Activated naive CD4-positive, alpha-beta T cell treated with anti-CD3 and anti-CD28 coated beads, Interleukin-2, amount 50 U/mL, for 16 hours (primary cell): ENCODE measurements at regions not wholly inside any gene's neighbourhood (a gene's known extent, or its start where the extent isn't known, plus 50 kb on each side); places are given as distances from the start of the nearest gene placed in this dataset.
"Not testable (repeated sequence)": the region's sequence is repeated elsewhere in the genome, so short reads cannot be mapped to it uniquely, and the experiment has no call there.

ENCODE experiments used
- DNase-seq: peaks from one replicate; pipeline ENCODE4 v3.0.0-alpha.2; 2020

DNA sequence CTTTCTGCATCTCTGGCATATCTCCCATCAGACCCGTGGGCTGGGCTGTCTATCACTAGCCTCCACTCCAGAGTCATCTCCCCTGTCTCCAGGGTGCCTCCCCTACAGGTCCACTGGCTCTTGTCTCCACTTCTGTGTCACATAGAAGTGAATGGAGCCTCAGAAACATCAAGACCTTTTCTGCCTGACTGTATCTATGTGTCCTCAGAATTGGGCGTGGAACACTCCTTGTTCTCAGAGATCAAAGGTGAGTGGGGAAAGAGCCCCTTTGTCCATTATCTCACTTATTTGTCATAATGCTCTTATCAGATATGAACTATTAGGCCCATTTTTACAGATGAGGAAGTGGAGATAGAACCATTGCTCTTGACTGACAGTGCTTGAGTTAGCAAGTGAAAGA lies 211.0 kb downstream of the CYRIA start:
- DNase-seq, result no peak

DNA sequence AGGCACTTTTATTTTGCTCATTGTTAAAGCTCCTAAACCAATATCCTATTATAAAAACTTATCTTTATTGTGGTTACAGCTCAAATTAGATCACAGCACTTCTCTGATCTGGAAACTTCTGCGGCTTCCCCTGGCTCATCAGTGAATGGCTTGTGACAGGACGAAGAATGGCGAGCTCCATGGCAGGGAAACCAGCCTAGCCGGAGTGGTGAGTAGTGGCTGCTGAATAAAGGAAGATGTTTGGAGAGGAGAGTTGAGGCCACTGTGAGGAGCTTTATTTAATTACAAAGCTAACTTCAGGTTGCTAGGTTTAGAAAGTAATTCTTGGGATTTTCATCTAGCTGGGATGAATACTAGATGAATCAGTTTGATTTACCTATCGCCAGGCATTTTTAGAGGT lies 213.5 kb downstream of the CYRIA start:
- no peak for DNase-seq

DNA sequence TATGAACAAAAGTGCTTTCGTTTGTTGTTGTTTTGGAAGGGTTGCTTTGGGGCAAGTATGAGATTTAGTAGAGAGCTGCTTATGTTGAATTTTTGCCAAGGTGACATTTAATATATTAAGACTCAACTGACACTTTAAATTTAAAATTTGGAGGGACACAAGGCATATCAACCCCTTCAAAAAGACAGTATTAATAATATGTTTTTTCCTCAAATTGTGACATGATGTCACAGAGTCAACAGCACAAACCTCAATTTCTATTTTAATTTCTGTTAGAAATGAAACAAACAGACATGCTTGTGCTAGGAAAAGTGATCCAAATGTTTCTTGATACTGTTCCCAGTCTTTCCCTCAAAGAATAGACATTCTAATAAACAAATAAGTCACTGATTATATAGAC lies 218.9 kb downstream of the CYRIA start:
- DNase-seq, result no peak

DNA sequence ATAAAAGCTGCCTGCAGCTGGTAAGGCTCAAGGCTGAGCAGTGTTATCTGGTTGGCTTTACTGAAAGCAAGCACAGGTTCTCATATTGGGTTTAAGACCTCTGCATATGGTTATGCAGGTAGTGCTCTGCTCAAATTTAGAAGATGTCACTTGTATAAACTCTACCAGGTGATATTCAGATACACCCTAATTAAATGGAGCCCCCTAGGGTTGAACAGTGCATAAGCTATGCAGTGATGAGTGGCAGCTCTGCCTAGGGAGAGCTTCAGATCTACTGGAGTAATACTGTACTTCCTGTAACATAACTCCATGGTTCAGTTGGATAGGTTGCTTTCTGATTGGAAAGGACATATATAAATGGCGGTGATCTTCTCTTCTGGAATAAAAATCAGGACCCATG lies 222.7 kb downstream of the CYRIA start:
- DNase-seq, result no peak

DNA sequence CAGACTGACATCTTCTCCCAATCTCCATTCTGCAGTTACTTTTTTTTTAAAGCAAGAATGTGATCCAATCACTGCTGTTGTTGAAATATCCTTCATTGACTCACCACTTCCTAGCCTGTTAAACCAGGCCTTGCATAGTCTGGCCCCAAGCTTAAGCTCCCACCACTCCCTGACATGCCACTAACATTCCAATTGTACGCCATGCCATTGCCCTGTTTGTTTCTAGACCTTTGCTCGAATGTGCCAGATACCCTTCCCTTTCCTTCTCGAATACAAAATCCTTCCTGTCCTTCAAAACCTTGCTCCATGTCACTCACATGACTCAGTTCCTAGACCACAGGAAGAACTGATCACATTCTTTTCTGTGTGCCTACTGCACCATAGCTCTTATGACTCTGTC lies 224.2 kb downstream of the CYRIA start:
- DNase-seq, result no peak

DNA sequence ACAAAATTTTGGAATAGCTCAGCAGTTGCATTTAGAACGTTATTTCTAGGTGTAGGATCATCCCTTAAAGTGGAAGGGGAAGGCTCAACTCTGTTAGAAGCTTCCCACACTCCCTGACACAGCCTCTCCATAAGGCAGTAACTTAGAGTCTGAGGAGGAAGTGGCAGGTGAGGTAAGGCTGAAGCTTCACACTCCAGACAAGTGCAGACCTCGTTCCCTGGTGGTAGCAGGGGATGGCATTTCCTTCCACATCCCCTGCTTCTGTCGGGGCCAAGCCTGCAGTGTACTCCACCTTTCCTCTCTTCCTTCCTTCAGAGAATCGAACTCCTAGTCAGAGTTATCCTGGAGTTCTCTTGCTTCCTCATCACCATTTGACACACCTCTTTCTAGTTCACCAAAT lies 224.7 kb downstream of the CYRIA start:
- DNase-seq, result no peak

DNA sequence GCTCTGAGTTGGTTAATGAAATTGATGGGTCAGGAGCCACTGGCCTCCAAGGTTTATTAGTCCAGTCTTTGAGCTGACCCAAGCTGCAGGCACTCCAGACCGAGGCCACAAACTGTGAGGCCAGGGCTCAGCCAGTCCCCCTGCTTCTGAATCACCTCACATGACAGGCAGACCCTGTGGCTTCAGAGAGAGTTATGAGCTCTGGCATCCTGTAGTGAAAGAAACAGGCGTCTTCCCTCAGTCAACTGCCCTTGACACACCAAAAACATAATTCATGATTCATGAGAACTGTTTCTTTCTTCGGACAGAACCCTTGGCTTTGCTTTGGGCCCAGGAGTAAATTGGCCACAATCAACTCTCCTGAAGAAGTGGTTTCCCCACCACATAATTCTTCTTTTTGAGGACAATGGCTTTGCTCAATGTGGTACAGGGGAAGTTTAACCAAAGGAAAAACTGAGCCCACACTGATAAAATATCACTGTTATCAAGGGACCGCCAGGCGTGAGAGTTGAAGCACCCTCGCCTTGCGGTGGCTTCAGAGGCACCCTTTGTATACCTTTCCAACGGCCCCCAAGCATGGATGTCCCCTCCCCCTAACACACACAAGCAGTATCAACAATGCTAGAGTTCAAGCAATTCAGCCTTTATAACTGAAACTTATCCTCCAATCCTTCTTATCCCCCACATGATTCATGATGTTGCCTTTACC lies 226.9 kb downstream of the CYRIA start:
- DNase-seq, result no peak

DNA sequence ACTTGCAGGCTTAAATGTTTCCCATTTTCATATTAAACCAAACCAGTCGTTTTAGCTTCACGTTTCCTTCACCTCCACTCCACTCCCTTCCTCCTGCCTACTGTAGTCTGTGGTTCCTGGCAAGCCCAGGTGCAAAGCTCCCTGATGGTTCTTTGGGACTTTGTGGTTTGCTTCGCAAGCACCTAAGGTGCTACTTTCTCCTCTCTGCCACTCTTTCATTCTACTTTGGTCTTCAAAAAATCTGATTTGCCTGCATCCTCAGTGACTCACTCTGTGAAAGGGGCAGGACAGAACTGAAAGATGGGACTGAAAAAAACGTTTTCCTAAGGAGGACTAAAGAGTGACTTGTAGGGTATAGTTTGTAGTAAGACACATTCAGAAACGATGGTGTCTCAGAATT lies 228.4 kb downstream of the CYRIA start:
- no peak for DNase-seq

DNA sequence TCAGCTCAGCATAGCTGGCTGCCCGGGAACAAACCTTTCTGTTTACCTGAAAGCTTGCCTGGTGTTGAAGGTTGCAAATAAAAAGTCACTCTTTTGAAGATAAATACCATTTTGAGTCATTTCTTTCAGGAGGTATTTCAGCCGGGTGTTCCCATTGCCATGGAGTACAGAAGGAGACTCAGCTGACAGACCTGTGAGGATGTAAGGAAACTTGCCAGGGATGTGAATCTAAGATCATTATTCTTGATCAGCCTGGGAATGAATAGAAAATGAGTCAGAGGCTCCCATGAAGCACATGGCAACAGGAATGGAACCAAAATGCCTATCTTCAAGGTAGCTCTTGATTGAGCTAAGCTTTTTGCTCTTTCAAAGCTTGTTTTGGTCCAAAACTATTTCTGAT lies 231.2 kb downstream of the CYRIA start:
- DNase-seq, result no peak

DNA sequence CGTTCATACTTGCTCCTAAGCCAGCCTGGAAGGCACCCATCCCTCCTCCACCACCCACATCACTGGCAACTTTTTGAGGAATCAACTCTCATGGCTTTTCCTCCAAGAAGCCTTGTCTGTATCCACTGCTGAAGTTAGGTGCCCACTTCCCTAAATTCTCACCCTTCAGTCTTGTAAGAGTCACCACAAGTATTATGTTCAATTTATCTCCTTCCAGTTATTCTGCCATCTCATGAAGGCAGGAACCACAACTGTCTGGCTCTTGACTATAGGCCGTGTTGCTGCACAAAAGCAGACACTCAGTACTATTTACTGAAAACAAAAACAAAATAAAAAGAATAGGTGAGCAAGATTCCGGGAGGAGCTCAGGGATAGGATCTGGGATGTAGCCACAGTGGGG lies 234.8 kb downstream of the CYRIA start:
- DNase-seq, result no peak

DNA sequence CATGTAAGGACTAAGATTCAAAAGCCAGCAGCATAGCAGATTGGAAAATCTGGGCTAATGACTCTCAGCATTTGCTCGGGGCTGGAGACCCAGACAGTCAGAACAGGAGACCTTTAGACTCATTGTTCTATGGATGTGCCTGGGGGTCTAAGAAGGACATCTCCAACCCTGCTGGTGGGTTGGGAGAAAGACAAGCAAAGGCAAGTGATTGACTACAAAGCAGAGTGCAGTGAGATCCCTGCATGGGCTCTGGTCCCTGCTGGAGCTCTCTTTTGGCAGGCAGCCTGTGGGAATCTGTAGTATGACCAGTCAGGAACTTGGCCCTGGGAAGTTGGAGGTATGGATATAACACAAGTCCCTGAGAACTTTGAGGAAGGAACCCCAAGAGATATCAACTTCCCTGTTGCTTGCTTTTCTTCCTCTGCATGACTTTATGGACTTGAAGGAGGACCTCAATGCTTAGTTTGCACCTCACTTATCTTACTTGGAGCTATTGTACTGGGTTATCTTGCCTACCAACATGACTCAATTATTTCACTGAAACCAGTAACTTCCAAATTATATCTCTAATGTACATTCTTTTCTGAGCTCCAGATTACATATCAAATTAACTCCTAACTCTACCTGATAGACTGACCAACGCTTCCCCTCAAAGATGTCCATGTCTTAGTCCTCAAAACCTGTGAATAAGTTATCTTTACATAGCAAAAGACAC lies 236.0 kb downstream of the CYRIA start:
- no peak for DNase-seq

DNA sequence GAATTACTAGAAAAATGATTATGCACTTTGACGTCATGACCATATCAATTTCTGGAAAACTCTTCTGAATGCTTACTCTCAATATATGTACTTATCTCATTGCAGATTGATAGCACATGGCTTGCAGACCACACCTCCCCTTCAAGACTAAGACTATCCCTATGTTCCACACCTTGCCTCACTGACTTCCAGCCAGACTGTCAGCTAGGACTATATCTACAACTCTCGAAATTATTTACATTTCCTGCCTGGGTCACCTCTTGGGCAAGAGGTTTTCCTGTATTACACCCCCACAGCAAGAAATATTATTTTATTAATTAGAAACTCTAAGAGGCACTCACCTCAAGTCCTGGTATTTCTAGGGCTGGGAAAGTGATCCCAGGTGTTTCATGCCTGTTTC lies 236.6 kb downstream of the CYRIA start:
- DNase-seq, result no peak

DNA sequence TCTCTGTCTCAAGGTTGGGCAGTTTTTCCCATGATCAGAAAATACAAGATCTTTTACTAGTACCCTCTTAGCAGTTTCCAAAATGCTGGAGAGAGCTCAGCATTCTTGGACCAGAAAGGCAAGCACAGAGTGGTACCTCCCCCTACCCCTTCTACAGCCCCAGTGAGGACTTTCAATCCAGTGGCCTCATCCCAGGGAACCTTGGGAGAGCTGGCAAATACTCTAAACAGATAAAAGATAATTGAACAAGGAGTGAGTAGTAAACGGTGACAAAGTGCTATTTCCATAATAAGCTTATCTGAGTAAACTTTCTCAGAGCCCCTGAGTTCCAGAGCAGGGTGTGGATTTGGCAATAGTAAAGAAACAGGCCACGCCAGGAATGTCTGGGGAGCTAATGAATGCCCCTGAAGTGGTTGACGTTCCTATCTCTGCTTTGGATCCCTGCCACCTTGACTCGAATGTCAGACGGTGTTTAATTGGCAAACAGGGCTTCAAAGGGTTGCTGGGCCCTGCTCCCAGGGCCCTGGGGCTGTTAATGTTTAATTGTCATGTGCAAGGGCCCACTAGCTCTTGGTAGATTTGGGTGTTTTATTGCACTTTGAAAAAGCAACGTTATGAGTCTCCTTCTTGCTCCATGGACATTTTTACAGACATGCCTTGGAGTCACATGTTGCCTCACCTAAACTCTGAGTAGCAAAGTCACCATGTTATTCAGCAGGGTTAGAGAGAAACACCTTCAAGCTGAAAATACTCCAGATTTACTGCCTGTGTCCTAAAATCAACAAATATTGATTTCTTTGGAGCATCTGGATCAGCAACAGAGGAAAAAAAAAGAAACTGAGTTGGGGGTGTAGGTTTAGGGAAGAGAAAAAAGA lies 239.9 kb downstream of the CYRIA start:
- DNase-seq, result no peak

DNA sequence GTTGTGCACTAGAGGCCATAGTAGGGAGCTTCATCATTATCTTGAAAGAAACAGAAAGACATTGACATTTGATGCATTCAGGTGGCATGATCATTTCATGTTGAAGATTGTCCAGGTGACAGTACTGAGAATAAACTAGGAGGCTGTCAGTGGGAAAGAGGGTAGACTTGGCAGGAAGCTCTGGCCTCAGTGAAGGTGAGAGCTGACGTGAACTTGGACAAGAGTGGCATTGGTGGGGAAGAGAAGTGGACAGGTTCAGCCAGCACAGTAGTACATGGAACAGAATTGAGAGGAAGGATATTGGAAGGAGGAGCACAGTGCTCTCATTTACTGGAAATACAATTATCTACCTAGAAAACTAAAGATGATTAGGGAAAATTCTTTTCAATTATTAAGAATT lies 245.2 kb downstream of the CYRIA start:
- no peak for DNase-seq

DNA sequence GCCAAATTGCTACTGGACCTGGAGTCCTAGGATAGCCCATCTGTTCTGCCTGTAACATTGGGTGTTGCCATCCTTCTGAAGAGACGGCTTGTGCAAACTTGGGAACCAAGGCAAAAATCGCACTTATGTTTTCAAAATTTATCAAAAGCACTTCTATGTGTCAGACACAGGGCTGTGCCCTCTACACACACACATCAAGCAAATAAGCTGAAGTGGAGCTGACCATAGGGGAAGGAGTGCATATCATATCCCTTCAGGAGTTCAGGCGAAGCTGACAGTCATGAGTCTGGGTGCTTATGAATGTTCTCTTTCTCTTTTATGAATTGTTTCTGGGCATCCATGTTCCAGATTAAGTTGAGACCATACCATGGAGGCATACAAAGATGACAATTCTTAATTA lies 247.9 kb downstream of the CYRIA start:
- DNase-seq, result no peak

DNA sequence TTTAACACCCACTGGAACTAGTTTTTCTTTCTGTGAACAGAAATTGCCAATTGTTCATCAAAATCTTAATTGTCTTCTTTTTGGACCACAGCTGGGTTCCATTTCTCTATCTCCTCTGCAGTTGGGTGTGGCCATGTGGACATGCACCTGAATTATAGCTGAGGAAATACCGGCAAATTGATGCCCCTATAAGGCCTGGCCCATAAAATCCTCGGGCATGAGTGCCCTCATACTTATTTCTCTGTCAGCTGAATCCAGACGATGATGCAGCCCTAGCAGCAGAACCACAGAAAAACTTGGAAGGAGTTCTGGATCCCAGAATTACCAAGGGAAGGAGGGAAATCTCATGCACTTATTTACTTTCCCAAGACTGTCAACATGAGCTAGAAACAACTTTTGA lies 249.0 kb downstream of the CYRIA start:
- DNase-seq, result no peak

DNA sequence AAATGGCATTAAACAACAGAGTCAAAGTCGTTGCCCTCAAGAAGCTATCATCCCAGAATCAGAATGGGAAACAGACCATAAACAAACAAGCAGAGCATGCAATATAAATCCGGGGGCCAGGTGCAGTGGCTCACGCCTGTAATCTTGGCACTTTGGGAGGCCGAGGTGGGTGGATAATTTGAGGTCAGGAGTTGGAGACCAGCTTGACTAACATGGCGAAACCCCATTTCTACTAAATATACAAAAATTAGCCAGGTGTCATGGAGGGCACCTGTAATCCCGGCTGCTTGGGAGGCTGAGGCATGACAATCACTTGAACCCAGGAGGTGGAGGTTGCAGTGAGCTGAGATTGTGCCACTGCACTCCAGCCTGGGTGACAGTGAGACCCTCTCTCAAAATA lies 249.8 kb downstream of the CYRIA start:
- DNase-seq, result not testable (repeated sequence)

DNA sequence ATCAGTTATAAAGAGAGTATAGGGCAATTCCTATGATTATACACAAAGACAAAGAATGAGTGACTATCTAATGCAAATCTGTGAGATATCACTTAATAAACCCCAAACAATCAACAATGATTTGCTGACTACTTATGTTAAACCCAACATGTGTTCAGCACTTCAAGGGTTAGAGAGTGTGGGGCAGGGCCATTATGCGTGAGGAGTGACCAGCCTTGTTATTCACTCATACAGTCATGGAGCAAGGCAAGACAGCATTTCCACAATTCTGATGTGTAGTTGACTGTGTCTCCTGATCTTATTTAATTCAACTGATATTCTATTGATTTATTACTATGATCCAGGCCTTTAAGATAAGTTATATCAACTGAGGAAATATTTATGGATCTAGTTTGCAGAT lies 251.7 kb downstream of the CYRIA start:
- DNase-seq, result no peak

DNA sequence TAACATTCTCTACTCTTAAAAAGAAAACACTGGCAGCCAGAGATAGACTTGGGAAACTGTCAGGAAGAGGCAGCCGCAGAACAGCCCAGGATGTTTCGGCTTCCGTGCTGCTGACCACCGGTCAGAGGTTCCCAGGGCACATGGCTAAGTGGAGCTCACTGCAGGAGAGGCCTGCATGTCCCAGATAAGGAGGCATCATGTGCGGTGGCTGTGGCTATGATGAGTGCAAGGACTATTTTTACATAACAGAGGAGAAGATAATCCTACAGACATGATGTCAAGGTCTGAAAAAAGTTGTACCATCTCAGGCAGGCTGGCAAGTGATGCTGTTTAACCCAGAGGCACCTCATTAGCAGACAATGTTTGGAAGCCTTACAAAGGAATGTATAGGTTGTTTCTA lies 252.3 kb downstream of the CYRIA start:
- no peak for DNase-seq

DNA sequence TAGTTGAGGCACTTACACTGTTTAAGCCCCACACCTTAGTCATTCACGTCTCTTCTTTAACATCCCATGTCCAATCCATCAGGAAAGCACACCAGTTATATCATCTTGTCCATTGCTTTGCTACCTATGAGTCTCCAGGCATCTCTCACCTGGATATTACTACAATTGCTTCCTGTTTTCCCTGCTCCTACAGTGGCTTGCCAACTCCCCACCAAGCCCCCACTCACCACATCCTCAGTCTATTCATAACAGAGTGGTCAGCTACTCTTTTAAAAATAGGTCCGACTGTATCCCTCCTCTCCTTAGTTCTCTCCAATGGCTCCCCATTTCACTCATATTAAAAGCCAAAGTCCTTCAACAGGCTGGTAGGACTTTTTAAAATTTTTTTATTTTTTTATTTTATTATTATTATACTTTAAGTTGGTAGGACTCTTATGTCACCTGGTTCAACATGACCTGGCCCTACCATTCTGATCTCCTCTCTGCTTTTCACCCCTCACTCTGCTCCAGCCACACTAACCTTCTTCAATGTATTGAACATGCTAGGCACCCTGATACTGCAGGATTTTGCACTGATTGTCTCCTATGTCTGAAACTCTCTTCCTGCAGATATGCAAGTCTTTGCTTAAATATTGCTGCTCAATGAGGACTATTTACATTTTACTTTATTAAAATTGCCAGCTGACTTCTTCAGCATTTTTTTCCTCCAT lies 253.2 kb downstream of the CYRIA start:
- DNase-seq, result no peak

DNA sequence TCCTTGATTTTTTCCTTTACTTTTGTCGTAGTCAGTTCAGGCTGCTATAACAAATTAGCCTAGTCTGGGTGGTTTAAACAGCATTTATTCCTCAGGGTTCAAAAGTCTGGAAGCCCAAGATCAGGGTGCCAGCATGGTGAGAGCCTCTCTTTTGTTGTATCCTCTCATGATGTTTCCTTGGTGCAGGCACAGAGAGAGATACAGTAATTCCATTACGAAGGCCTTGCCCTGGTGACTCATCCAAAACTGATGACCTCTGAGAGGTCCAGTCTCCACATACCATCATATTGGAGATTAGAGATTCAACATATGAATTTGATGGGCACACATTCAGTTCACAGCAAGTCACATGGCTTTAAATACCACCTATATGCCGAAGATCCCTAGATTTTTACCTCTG lies 253.8 kb downstream of the CYRIA start:
- no peak for DNase-seq

DNA sequence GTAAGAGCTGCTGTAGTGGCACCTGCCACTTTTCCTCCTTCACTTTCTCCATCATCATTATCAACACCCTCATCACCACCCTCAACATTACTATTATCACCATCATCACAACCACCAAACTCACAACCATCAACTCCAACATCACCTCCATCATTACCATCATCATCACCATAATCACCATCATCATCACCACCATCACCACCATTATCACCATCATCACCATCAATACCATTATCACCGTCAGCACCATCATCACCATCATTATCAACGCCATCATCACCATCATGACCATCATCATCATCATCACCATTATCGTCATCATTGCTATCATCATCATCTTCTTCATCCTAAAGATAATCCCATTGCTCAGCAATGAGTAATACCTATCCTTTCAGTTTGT lies 255.8 kb downstream of the CYRIA start:
- no peak for DNase-seq

DNA sequence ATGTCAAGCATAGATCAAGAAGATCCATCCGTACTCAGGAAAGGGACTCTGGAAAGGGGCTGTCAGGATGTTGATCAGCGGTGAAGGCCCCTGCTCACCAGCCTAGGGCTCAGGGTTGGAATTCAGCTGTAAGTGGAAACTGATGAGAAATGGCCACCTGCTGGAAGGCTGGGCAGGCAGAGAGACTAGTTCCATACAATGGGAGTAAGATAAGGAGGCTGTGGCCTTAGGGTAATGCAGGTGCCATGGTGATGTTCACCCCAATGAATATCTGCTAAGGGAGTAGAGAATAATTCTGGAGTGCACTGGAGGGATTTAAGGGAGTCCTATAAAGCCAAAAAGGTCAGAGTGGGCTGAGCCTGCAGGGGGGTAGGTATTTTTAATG lies 256.6 kb downstream of the CYRIA start:
- DNase-seq, result no peak
